ENCODE measurements at regions not wholly inside any gene's neighbourhood (a gene's known extent, or its start where the extent isn't known, plus 50 kb on each side); places are given as distances from the start of the nearest gene placed in this dataset.

- no TSS peak for BruUV-seq (replicated peaks)
- Histone ChIP-seq H3K9me3 (ENCODE audit: control insufficient read depth, insufficient read depth, low read depth, low read length) (no peaks in the 10 kb centered on the region), H3K27me3 (ENCODE audit: control insufficient read depth, insufficient read depth, low read length) (no peaks in the 10 kb centered on the region), H3K4me3 (ENCODE audit: low read depth in 2 of 2, low read length in 2 of 2) (no peak overlapping the region), H3K4me1 (ENCODE audit: control insufficient read depth, insufficient read depth, low read length) (no peaks in the 10 kb centered on the region), H3K27ac (ENCODE audit: low read length) (no peak overlapping the region), H3K36me3 (ENCODE audit: control insufficient read depth, insufficient read depth, low read length) (no peaks in the 10 kb centered on the region)
- in situ Hi-C loops (cut with HindIII; ENCODE audit: low pct_unique_long_range_greater_than_20kb, low sequenced_read_pairs) = no loop called here
- ChIA-PET CTCF (no interaction called here), POLR2A (no interaction called here)
- intact Hi-C loops (cut with micrococcal nuclease; ENCODE audit: unreplicated experiment) = no loop called here
- ATAC-seq (no peak), DNase-seq (ENCODE audit: low read depth, low spot score) (no peak)
- TF ChIP-seq POLR2AphosphoS5 (IDR thresholded peaks at IDR 0.05; ENCODE audit: low read depth, low read length) (no peak), CTCF (IDR thresholded peaks at IDR 0.05) (no peak), SIN3A (IDR thresholded peaks at IDR 0.05; ENCODE audit: borderline replicate concordance, insufficient read depth, low read depth, low read length) (no peak), REST (IDR thresholded peaks at IDR 0.05; ENCODE audit: insufficient read depth in 1 of 2, low read depth in 2 of 2, low read length in 1 of 2) (no peak)
These were observed 694.4 kb downstream of the LTN1 start for GRCh38 chr21:28298251-28298672.

GRCh38 chr21:28294051-28294450, 698.6 kb downstream of the LTN1 start:
- POLR2A ChIA-PET = no interaction called here
- H3K27ac ChIP-seq (ENCODE audit: low read length) = no peak overlapping the region
- no peak for DNase-seq (ENCODE audit: low read depth, low spot score)

More at GRCh38 chr21:28294051-28294450, 698.6 kb downstream of the LTN1 start:
- Histone ChIP-seq H3K36me3 (ENCODE audit: control insufficient read depth, insufficient read depth, low read length) (no peaks in the 10 kb centered on the region), H3K4me3 (ENCODE audit: low read depth in 2 of 2, low read length in 2 of 2) (no peak overlapping the region), H3K9me3 (ENCODE audit: control insufficient read depth, insufficient read depth, low read depth, low read length) (no peaks in the 10 kb centered on the region), H3K4me1 (ENCODE audit: control insufficient read depth, insufficient read depth, low read length) (no peaks in the 10 kb centered on the region), H3K27me3 (ENCODE audit: control insufficient read depth, insufficient read depth, low read length) (no peaks in the 10 kb centered on the region)
- TF ChIP-seq REST (IDR thresholded peaks at IDR 0.05; ENCODE audit: insufficient read depth in 1 of 2, low read depth in 2 of 2, low read length in 1 of 2) (no peak), TCF7L2 (IDR thresholded peaks at IDR 0.05; ENCODE audit: low read depth, low read length) (no peak), POLR2AphosphoS5 (IDR thresholded peaks at IDR 0.05; ENCODE audit: low read depth, low read length) (no peak), CTCF (IDR thresholded peaks at IDR 0.05) (no peak), SIN3A (IDR thresholded peaks at IDR 0.05; ENCODE audit: borderline replicate concordance, insufficient read depth, low read depth, low read length) (no peak)
- CTCF ChIA-PET = no interaction called here
- intact Hi-C loops (cut with micrococcal nuclease; ENCODE audit: unreplicated experiment) = no loop called here
- BruUV-seq (replicated peaks) = no TSS peak
- in situ Hi-C loops (cut with HindIII; ENCODE audit: low pct_unique_long_range_greater_than_20kb, low sequenced_read_pairs) = no loop called here
- ATAC-seq = no peak
